Hematopoietic multipotent progenitor cell treated with erythropoietin and hydrocortisone succinate and interleukin-3 and kit ligand, for 15 days (in vitro differentiated cells): ENCODE measurements at regions not wholly inside any gene's neighbourhood (a gene's known extent, or its start where the extent isn't known, plus 50 kb on each side); places are given as distances from the start of the nearest gene placed in this dataset.
"Not testable (repeated sequence)": the region's sequence is repeated elsewhere in the genome, so short reads cannot be mapped to it uniquely, and the experiment has no call there.

Experiments
- DNase-seq: peaks from one replicate; pipeline ENCODE4 v3.0.0-alpha.2; 2015; ENCODE audit warnings: low spot score

GRCh38 chr15:99485153-99485961, 80.4 kb upstream of the MEF2A start:
- no peak for DNase-seq

DNA sequence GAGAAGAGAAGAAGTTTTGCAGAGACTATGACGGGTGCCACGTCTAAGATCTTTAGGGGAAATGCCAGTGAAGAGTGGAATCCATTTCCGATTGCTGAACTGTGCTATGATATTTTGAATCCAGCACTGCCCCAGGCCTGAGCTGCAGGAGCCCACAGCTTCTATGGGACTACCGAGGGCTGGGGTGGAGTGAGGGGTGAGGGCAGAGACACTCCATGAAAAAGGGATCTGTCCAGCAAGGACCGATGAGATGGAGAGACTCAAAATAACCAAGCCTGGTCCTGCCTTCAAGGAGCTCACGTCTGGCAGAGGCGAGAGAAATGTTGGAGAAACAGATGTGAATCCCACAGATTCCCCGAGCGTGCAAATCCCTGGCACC, 79.8 kb upstream of the MEF2A start:
- no peak for DNase-seq

DNA sequence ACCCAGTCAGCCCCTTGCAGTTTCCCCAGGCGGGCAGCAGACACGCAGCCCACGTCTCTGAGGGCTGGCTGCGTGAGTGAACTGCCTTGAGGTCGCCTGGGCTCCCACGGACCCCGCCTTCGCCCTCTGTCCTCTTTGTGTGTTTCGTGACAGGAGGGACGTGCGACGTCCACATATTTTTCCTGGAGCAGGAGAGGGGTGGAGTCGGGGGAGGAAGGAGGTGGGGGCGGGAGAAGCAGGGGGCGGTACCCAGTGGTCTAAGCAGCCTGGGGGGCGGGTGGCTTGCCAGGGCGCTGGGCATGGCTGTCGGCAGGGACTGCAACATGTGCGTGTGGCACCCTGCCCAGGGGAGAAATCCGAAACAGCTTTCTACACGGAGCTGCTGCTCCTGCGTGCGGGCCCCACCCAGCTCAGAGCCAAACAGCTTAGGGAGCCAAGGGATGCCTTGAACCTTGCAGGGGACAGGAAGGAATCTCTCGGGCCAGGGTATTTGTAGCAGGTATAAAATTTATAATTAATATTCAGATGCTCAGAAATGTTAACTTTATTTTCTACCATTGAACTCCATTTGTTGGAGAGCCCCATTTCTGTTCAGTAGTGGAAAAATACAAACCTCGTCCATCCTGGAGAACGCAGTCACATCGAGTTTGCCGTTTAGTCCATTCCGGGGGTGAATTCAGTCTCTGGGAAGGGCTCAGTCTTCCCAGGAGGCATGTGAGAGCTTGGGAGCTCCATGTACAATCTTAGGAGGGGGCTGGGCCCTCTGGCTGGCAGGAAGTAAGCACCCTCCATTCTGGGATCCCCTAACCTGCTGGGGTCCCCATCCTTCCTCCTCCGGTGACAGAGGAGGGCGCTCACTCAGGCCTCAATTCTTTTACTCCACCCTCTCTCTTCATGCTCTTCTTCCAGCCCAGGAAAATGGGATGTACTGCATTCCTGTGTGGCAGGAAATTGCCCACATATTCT, 79.1 kb upstream of the MEF2A start:
- no peak for DNase-seq

GRCh38 chr15:99487337-99487730, 78.5 kb upstream of the MEF2A start:
- DNase-seq, result no peak

DNA sequence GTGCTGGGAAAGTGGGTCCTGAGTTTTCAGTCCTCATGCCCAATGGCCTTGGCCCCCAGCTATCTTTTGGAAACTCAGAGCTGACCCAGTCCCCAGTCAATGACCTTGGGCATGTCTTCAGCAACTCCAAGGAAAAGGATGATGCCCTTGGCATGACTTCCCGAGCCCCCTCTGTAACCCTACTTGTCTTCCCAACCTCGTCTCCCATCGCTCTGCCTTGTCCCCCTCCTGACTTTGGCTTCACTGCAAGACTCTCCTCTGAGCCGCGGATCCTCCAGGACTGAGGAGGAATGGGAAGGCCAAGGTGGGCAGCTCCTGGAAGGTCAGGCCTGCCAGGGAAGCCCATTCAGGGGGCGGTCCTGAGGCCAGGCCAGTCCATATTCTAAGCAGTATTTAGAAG, 73.5 kb upstream of the MEF2A start:
- no peak for DNase-seq

- DNase-seq, result no peak
Measured at GRCh38 chr15:99492716-99493115, 73.1 kb upstream of the MEF2A start.

DNA sequence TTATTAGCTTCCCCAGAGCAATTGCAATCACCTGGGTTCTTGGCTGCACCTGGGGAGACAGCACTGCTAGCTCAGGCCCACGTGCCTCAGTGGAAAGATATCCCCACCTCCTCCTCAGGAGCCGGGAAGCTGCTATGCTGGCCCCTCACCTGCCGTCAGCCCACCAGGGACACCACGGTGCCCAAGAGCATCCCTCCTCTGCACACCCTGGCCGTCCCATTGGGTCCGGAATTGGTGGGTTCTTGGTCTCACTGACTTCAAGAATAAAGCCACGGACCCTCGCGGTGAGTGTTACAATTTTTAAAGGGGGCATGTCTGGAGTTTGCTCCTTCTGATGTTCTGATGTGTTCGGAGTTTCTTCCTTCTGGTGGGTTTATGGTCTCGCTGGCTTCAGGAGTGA, 72.3 kb upstream of the MEF2A start:
- no peak for DNase-seq

DNA sequence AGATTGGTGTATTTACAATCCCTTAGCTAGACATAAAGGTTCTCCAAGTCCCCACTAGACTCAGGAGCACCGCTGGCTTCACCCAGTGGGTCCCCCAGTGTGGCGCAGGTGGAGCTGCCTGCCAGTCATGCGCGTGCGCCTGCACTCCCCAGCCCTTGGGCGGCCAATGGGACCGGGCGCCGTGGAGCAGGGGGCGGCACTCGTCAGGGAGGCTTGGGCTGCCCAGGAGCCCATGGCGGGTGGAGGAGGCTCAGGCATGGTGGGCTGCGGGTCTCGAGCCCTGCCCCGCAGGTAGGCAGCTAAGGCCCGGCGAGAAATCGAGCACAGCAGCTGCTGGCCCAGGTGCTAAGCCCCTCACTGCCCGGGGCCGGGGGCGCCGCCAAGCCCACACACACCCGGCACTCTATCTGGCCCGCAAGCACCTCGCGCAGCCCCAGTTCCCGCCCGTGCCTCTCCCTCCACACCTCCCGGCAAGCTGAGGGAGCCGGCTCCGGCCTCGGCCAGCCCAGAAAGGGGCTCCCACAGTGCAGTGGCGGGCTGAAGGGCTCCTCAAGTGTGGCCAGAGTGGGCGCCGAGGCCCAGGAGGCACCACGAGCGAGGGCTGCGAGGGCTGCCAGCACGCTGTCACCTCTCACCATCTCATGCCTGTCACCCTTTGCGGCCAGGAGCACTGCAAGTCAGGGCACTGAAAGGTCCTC, 71.1 kb upstream of the MEF2A start:
- not testable (repeated sequence) for DNase-seq

GRCh38 chr15:99495430-99496301, 70.1 kb upstream of the MEF2A start:
- DNase-seq, result no peak

GRCh38 chr15:99496302-99496629, 69.5 kb upstream of the MEF2A start:
- DNase-seq, result no peak

- no peak for DNase-seq
Measured at GRCh38 chr15:99502182-99502581, 63.6 kb upstream of the MEF2A start.

DNA sequence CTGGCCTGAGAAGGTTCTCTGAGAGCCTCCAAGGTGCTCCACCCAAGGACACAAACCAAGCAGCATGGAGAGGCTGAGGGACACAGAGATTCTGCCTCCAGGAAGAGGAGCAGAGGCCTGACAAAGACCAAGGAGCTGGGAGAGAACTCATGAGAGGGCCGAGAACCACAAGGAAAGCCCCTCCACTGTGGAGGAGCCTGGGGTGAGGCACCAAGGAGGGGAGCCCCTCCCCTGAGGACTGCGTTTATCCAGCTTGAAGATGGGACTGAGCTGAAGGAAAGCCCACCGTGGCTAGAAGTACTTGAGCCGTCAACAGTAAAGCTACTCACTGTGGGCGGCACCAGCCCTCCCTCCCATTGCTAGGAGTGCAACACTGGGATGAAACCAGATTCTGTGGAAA, 63.1 kb upstream of the MEF2A start:
- no peak for DNase-seq

DNA sequence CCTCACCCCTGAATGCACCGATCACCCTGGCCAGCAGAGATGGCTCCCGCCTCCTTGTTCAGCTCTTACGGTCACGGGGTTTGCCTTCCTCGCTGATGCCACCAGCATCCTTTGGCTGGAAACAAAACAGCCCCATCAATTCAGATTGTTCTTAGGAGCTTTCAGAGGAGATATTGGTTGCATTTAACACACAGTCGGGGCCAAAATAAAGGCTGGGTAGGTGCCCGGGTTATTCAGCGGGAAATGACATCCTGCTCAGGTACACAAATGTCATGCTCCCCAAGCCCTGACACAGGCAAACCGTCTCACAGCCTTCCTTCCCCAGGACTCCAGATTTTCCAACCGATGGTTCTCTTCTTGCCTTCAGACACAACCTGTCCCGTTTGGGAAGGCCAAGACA, 62.4 kb upstream of the MEF2A start:
- DNase-seq, result no peak

GRCh38 chr15:99504071-99504822, 61.5 kb upstream of the MEF2A start:
- DNase-seq, result no peak

DNA sequence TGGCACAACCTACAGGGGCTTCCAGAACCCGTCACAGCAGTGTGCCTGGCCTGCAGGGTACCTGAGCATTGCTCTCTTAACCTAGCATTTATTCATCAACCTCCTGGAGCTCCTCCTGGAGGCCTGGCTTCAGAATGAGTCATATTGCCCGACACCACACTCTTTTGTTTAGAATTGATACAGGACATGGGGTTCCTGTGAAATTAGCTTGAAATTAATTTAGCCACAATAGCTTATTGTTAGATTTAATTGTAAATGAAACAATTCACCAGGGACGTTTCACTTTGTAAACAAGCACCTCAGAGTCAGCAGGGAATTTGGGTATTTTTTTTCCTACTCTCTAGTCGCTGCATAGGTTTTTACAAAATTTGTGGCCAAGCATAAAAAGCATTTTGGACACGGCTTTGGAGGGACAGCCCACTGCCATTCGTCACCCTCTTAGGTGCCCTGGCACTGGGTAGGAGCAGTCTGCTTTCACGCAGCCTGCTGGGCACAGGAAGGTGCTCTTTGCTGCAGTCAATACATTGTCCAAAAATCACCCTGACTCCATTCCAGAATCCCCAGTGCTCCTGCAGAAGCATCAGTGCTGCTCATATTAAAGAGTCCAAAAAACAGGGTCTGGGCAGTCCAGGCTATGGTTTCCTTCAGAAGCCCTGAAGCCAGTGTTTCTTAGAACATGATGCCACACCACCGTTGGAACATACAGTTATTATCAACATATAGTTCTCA, 60.8 kb upstream of the MEF2A start:
- DNase-seq, result no peak

GRCh38 chr15:99506399-99506798, 59.4 kb upstream of the MEF2A start:
- no peak for DNase-seq

GRCh38 chr15:99507016-99507503, 58.7 kb upstream of the MEF2A start:
- no peak for DNase-seq

DNA sequence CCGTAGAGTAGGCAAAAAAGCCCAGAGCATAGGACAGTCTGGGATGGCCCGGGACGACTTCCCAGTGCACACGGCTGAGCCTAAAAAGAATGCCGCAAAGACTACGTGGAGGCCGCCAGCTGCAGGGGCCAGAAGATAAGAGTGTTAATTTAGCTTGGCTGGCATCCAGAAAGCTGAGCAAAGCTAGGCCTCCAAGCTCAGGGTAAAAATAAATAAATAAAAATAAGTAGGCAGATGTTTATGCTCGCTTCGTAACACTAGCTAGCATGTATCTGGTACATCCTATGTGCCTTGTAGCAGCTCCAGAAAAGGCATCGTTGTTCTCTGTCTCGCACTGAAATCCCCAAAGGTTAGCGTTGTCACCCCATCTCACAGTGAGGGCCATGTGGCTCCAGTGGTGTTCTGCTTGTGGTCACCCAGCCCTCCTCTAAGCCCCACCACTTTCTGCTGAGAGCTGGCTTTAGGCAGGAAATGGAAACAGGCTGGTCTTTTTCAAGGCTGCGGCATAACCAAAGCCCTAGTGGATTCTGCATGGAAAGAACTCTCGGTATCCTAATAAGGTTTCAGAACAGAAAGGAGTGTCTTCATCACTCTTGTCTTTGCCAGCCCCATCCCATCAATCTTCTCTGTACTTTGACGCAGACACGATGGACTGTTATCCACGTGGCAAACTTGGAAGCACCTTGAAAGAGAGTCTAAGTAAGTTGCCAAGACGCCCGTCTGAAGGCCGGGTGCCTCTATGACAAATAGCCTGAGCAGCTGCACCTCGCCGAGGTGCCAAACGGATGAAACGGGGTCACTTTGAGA, 58.1 kb upstream of the MEF2A start:
- peak; percentile 5 for DNase-seq

GRCh38 chr15:99508311-99508645, 57.5 kb upstream of the MEF2A start:
- no peak for DNase-seq
